COR-L47 (cell line): ENCODE measurements at regions not wholly inside any gene's neighbourhood (a gene's known extent, or its start where the extent isn't known, plus 50 kb on each side); places are given as distances from the start of the nearest gene placed in this dataset.
"Not testable (repeated sequence)": the region's sequence is repeated elsewhere in the genome, so short reads cannot be mapped to it uniquely, and the experiment has no call there.

ENCODE experiments used
- DNase-seq: peaks from one replicate; lab custom pipeline; 2025; lab: John Stamatoyannopoulos, UW

DNA sequence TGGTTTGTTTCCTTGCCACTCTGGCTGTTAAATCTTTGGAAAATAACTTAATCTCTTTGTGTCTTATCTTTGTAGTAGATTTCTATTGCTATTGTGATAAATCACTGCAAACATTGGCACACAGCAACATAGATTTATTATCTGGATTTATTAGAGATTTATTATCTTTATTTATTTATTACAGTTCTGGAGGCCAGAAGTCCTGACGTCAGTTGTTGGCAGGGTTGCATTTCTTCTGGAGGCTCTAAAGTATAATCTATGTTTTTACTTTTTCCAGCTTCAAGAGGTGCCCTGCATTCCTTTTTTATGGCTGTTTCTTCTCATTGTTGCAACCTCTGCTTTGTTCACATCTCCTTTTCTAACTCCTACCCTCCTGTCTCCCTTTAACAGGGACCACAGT, 542.8 kb downstream of the GRXCR1 start:
- DNase-seq, result no peak

DNA sequence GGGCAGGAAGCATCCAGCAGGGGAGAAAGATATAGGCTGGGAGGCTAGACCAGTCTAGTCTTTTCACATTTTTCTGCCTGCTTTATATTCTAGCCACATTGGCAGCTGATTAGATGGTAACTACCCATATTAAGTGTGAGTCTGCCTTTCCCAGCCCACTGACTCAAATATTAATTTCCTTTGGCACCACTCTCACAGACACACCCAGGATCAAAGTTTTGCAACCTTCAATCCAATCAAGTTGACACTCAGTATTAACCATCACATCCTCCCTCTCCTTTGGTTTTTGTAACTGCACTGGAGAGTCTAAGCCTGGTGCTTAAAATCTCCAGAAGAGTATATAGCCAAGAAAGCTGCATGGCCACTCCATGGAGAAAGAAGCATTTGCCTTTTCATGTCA, 560.4 kb downstream of the GRXCR1 start:
- no peak for DNase-seq

DNA sequence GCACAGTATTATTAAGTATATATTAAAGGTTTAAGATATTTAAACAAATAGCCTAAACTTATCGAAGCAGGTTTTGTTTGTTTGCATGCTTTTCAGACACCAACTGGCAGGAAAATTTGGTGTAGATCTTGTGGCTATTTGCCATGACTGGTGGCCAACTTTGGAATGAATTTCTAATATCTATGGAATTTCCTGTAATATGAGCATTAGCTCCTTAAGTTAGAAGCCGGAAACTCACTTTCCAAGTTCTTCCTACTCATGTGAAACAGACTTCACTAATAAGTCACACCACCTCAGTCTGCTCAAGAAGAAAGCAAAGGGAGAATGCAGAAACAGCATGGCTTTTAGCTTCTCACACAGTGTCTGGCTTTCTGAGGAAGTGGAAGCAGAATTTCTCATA, 563.9 kb downstream of the GRXCR1 start:
- no peak for DNase-seq

DNA sequence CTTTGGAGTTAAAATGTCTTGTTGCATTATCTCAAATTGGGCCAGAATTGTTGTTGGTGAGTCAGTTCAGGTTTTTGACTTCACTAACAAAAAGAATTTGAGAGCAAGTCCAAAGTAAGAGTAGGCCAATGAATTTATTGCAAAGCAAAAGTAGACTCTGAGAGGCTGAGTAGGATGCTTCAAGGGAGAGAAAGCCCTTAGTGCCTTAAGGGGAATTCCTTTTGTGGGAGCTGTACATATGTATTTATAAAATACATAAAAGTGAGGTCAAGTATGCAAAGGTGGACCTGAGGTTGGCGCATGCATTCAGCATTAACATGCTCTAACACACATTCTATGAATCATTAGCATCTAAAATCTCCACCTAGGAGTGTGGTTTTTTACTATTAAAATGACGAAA, 565.4 kb downstream of the GRXCR1 start:
- DNase-seq, result no peak

DNA sequence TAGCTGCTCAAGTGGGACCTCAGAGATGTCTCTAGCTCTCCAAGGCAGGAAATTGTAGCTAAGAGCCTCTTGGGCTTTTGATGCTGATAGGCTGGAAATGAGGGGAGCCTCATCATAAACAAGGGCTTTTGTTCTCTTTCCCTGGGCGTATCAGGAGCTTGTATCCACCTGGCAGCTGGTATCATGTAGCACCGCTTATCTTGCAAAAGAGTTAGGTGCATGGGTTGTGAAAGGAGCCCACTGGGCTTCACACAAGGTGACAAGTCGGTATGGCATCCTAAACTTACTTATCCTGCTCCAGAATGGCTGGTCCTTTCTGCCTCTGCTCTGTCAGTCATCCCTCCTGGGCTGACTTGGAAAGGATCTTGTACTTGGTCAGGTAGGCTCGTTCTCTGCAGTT, 565.8 kb downstream of the GRXCR1 start:
- DNase-seq, result no peak

DNA sequence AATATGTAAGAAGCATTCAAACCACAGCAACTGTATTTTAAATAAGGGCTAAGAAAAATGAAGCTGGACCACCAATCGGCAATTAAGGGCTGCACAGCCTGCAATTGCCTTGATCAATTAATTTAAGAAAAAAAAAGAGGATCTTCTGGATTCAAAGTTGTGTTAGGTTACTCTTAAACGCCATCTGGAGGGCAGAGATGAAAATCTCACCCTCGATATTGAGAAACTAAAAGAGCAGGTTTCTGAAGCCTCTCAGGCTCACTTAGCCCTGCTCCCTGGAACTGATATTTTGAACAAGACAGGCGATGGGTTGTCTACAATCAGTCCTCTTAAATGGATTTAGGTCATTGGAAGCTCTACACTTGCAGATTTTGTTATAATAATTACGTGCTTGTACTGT, 579.4 kb downstream of the GRXCR1 start:
- no peak for DNase-seq

DNA sequence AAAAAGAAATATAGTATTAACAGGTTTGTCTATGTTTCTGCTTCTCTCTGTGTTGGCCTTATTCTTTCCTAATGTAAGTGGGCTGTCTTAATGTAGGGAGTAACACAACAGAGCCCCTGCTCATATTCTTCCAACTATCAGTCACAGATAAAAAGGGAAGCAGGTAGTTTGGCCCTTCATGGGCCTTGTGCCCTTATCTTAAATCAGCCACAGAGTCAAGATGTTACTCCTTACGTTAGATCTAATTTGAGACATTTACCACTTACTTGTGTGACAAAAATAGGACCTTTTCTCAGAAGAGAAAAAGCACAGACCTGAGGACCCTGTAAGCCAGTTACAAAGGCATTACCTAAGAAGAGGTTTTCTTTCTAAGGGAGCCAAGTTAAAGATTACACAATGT, 589.0 kb downstream of the GRXCR1 start:
- DNase-seq, result no peak

DNA sequence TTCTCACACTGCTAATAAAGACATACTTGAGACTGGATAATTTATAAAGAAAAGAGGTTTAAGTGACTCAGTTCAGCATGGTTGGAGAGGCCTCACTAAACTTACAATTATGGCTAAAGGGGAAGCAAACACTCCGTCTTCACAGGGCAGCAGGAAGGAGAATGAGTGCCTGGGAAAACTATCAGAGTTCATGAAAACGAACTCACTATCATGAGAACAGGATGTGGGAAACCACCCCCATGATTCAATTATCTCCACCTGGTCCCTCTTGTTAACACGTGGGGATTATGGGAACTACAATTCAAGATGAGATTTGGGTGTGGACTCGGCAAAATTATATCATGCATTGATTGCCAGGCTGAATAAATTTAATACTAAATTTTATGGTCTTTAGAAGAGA, 592.7 kb downstream of the GRXCR1 start:
- DNase-seq, result no peak

DNA sequence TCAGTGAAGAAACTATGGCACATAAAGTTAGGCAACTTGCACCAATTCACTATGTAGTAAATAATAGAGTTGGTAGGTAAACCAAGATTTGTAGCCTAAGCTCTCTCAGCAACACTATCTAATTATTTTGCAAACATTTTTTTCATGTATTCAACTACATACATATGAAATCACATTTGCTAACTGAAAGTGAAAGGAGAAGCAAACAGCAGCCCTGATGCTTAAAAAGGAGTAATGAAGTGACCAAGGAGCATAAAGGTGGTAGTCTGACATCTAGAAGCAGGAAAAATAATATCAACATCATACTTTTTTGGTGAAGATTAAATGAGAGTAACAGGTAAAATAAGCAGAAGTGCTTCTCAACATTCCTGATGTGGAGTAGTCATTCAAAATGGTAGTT, 603.7 kb downstream of the GRXCR1 start:
- no peak for DNase-seq

DNA sequence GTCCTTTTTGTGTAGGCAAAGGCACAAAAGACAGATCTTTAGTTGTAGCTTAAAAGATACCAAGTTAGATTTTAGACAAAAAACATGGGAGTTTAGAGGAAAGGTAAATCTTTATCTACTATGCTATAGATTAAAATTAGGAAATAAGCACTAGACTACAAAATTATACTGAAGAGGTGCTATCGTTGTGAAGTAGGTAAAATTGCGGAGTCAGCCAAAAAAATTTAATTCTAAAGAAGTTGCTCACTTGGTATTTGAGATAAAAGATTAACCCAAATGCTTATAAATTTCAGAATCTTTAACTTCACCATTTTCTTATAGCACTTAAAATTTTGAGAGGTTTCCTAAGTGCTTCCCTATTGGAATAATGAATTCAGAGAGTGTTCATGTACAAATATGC, 604.1 kb downstream of the GRXCR1 start:
- DNase-seq, result no peak

DNA sequence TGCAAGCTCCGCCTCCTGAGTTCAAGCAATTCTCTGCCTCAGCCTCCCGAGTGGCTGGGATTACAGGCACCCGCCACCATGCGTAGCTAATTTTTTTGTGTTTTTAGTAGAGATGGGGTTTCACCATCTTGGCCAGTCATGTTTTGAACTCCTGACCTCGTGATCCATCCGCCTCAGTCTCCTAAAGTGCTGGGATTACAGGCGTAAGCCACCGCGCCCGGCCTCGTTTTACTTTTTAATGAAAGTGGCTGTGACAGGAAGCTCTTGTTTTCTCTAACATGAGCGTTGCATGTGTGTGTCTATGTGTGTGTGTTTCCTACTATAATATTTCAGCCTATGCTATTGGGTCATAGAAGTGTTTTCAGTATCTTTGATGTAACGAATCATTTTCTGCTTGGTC, 613.3 kb downstream of the GRXCR1 start:
- DNase-seq, result not testable (repeated sequence)

DNA sequence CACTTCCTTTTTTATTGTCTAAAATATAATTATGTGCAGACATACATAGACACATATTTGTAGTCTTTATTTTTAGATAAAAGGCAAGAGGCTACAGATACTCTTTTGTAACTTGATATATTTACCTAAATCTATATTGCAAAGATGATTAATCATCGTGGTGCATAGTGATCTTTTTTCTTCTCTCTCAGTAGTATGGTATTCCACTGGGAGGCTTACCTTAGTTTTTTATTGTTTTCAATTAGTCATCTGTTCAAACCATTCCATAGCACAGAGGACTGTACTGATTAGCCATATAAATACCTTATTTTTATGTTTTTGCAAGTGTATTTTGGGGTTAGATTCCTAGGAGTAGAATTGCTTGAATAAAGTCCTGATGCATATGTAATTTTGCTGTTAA, 619.7 kb downstream of the GRXCR1 start:
- DNase-seq, result no peak

DNA sequence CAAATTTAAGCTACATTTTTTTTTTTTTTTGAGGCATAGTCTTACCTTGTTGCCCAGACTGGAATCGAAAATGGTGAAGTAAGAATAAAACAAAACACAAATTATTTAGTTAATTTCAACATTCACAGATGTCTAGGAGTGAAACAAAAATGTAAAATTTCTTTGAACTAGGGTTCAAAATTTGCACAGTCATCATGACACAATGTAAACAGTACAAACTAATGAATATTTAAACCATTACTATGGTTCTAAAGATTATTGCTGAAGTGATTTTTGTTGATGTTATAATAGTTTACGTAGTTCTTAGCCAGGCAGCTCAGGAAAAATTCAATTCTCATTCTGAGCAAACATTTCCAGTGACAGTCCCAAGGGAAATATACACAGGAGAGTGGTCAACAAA, 633.1 kb downstream of the GRXCR1 start:
- no peak for DNase-seq

DNA sequence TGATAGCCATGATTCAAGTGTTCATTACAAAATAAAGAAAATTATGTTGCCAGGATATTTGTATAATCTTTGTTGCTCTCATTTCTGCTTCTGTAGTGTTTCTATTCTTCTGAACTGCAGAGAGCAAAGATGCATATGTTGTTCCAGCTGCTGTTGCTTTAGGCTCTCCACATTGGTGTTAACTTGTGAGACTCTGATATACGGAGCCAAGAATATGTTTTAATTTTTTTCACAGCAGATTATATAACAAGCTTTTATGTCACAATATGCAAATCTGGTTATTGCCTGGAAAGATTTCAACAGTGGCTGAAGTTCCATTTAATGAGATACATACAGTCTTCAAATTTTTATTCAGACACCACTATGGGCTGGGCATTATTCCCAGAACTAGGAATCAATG, 655.0 kb downstream of the GRXCR1 start:
- DNase-seq, result no peak

DNA sequence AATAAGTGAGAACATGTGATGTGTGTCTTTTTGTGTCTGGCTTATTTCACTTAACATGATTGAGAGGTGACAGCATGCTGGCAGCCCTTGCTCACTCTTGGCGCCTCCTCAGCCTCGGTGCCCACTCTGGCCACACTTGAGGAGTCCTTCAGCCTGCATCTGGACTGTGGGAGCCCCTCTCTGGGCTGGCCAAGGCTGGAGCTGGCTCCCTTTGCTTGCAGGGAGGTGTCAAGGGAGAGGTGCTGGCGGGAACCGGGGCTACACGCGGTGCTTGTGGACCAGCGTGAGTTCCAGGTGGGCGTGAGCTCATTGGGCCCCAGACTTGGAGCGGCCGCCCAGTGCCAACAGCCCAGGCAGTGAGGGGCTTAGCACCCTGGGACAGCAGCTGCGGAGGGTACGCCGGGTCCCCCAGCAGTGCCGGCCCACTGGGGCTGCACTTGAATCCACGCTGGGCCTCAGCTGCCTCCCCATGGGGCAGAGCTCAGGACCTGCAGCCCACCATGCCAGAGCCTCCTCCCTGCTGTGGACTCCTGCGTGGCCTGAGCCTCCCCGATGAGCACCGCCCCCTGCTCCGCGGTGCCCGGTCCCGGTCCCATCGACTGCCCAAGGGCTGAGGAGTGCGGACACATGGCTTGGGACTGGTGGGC, 658.6 kb downstream of the GRXCR1 start:
- DNase-seq, result no peak

DNA sequence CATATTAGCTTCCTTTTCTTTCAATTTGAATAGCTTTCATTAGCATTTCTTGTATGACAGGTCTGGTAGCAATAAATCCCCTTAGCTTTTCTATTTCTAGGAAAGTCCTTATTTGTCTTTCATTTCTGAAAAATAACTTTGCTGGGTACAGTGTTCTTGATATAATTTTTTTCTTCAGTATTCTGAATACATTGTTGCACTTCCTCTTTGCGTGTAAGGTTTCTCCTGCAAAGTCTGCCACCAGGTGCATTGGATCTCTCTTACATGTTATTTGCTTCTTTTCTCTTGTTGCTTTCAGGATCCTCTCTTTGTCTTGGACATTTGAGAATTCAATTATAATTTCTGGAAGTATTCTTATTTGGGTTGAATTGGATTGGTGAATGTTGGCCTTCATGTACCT, 663.7 kb downstream of the GRXCR1 start:
- DNase-seq, result no peak

DNA sequence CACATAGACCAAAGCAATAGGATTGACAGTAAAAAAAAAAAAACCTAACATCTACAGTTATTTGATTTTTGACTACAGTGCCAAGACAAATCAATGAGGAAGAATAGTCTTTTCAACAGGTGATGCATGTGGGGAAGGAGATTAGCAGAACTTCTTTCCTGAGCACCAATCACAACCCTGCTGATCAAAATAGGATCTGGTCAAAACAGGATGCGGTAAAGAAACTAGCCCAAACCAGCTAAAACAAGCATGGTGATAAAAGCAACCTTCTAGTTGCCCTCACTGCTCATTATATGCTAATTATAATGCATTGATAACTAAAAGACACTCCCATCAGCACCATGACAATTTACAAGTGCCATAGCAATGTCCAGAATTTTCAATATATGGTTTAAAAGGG, 667.5 kb downstream of the GRXCR1 start:
- DNase-seq, result no peak

DNA sequence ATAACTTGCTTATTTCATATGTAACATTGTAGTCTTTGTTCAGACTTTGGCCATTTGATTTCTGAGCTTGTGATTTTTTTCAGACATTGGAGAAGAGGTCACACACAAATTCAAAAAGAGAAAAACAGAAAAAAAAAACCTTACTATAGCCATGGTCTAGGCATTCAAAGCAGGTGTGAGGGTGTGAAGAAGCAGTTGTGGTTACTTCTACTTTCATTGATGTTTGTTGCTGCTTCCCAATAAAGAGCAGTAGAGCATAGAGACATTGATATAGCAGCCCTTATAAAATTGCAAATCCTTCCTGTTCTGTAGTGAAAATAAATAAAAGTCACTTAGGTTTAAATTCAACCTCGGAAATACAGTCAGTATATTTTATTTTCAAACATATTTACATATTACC, 671.6 kb downstream of the GRXCR1 start:
- DNase-seq, result no peak

DNA sequence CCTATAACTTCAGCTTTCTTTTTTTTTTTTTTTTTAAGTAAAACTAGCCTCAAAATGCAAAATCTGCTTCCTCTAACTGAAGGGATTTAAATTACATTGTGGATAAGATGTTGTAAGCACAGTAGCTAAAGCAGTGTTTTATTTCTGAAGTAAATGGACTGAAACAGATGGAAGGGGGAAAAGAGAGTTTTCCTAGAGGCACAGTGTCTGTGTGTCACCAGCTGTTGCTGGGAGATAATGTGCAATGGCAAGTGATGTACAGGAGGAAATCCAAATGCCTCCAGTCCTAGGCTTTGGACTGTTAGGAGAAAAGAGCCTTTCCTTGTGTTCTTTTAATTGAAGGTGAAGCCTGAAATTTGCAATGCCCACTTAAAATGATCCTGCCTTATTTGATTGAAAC, 672.1 kb downstream of the GRXCR1 start:
- DNase-seq, result no peak

DNA sequence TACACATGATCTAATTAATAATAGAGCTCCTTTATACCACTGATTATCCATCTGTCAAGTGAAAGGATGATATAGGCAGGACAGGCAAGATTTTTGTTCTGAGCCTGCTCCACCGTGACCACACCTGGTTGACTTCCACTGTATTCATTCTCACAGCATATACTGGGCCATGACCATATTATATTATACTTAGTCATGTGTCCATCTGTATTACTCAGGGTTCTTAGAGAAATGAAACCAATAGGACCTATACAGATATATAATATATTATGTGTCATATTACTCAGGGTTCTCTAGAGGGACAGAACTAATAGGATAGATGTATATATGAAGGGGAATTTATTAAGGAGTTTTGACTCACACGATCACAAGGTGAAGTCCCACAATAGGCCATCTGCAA, 675.1 kb downstream of the GRXCR1 start:
- no peak for DNase-seq

DNA sequence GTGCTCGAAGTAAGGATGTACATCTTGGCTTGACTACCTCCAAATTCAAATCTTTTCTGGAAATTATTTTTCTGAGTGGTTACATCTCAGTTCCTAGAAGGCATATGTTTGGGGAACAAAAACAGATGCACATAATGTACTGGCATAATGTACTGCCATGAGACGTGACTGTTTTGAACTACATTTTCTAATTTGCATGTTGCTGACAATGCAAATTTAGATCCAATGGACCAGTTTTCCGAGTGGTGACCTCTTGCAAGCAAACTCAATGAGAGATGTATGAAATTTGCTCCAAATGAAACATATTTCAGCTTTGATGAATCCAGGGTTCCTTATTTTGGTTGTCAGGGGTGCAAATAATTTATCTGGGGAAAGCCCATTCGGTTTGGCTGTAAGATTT, 694.3 kb downstream of the GRXCR1 start:
- DNase-seq, result no peak

DNA sequence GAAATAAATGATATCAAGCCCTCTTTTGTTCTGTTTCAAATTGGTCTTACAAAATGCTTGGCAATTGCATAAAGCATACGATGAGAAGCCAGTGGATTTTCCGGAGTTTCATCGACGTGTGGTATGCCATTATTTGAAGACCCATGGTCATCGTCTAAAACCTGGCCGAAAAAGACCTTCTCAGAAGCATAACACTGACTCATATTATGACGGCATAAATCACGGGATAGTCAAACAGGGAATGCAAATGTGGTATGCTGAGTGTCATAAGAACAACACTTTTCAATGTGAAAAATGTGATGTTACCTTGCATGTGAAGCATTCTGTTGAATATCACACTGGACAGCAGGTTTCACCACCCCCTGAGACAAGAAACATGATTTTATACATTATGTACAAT, 695.2 kb downstream of the GRXCR1 start:
- DNase-seq, result no peak

DNA sequence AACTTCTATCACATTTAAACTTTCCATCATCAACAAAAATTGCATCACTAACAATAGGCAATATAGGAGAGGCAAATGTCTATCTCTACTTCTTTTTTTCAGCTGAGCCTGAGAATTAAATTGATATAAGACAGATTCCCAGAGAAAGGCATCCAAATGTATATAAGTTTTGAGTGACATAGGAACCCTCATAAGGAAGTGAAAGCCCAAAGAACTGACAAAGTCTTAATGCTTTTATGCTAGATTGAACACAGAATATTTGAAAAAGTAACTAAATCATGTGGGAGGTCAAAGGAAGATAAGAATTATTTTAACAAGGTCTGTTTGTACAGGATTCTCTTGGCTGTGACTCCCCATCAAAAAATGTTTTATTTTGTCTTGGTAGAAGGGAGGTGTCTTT, 714.9 kb downstream of the GRXCR1 start:
- DNase-seq, result no peak

DNA sequence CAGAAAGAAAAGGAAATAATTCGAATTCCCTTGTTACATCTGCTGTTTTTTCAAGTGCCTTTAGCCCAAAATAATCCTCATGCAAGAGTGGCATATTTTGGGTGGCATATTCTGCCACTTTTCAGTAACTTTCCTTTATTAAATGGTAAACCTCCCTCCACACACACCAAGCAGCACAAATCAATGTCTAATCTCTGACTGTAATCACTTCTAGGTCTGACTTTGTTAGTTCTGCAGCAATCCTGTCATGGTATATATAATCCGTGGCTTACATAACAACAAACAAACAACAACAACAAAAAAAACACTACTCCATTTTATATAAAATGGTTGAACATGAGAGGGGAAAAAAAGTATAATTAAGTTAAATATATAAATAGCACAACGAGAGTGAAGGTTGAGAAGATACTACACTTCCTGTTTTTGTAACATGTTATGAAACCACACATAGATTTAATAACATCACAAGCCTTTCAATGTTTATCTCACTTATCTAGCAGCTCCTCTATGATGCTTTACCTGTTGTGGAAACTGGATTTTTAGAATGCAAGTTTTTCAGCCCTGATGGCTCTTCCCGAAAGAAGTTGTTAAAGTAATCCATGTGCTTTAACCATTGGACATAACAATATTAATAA, 715.4 kb downstream of the GRXCR1 start:
- no peak for DNase-seq
